ENCODE measurements at regions not wholly inside any gene's neighbourhood (a gene's known extent, or its start where the extent isn't known, plus 50 kb on each side); places are given as distances from the start of the nearest gene placed in this dataset.

- H3K27ac ChIP-seq (ENCODE audit: low read depth, low read length, poor library complexity, severe bottlenecking), result no peak overlapping the region
Observed at GRCh38 chr11:81104051-81104450, 1629.6 kb downstream of the FAM181B start.

GRCh38 chr11:81098471-81098870 is 1635.2 kb downstream of the FAM181B start:
- Histone ChIP-seq H3K9me2 (ENCODE audit: insufficient read depth, low read length) (no peaks in the 10 kb centered on the region), H4K20me1 (ENCODE audit: insufficient read depth, low read length) (no peaks in the 10 kb centered on the region), H3K79me2 (ENCODE audit: insufficient read depth, low read depth, low read length) (no peaks in the 10 kb centered on the region), H3K9me3 (ENCODE audit: low read length) (no peaks in the 10 kb centered on the region), H2AFZ (ENCODE audit: low read length) (no peak overlapping the region), H3K4me3 (ENCODE audit: low read depth, low read length, poor library complexity, severe bottlenecking) (no peak overlapping the region), H3K36me3 (ENCODE audit: insufficient read depth, low read length) (no peaks in the 10 kb centered on the region), H3K27ac (ENCODE audit: low read depth, low read length, poor library complexity, severe bottlenecking) (no peak overlapping the region), H3K4me1 (ENCODE audit: insufficient read depth, low read length, poor library complexity, severe bottlenecking) (no peaks in the 10 kb centered on the region), H3K4me2 (ENCODE audit: low read length) (no peak overlapping the region)
- no peak for DNase-seq (ENCODE audit: low spot score)
- intact Hi-C loops (cut with micrococcal nuclease; ENCODE audit: unreplicated experiment), result no loop called here
- POLR2A ChIA-PET, result no interaction called here
- CTCF ChIA-PET (ENCODE audit: unreplicated experiment), result no interaction called here
- no peak for TF ChIP-seq EZH2phosphoT487 (IDR thresholded peaks at IDR 0.05; ENCODE audit: borderline replicate concordance, low read depth, low read length)
- TF ChIP-seq CTCF (conservative IDR thresholded peaks at IDR 0.05; ENCODE audit: low read length), result no peak
- BruUV-seq (replicated peaks), result no TSS peak

More at GRCh38 chr11:81104051-81104450, 1629.6 kb downstream of the FAM181B start:
- intact Hi-C loops (cut with micrococcal nuclease; ENCODE audit: unreplicated experiment), result no loop called here
- Histone ChIP-seq H4K20me1 (ENCODE audit: insufficient read depth, low read length) (no peaks in the 10 kb centered on the region), H3K4me1 (ENCODE audit: insufficient read depth, low read length, poor library complexity, severe bottlenecking) (no peaks in the 10 kb centered on the region), H3K4me2 (ENCODE audit: low read length) (no peak overlapping the region), H3K4me3 (ENCODE audit: low read depth, low read length, poor library complexity, severe bottlenecking) (no peak overlapping the region), H3K36me3 (ENCODE audit: insufficient read depth, low read length) (no peaks in the 10 kb centered on the region), H3K79me2 (ENCODE audit: insufficient read depth, low read depth, low read length) (no peaks in the 10 kb centered on the region), H3K9me3 (ENCODE audit: low read length) (no peaks in the 10 kb centered on the region), H3K9me2 (ENCODE audit: insufficient read depth, low read length) (no peaks in the 10 kb centered on the region), H2AFZ (ENCODE audit: low read length) (no peak overlapping the region)
- no peak for DNase-seq (ENCODE audit: low spot score)
- no TSS peak for BruUV-seq (replicated peaks)
- CTCF ChIA-PET (ENCODE audit: unreplicated experiment), result no interaction called here
- POLR2A ChIA-PET, result interaction anchor here (0.8 kb wide), 1 partner anchor 10 kb away, joined by 4 read pairs; no protein-coding TSS in a partner anchor
- no peak for TF ChIP-seq CTCF (conservative IDR thresholded peaks at IDR 0.05; ENCODE audit: low read length)
- no peak for TF ChIP-seq EZH2phosphoT487 (IDR thresholded peaks at IDR 0.05; ENCODE audit: borderline replicate concordance, low read depth, low read length)

GRCh38 chr11:81092522-81092921 is 1641.1 kb downstream of the FAM181B start:
- Histone ChIP-seq H3K9me3 (ENCODE audit: low read length) (no peaks in the 10 kb centered on the region), H3K4me1 (ENCODE audit: insufficient read depth, low read length, poor library complexity, severe bottlenecking) (no peaks in the 10 kb centered on the region), H3K4me3 (ENCODE audit: low read depth, low read length, poor library complexity, severe bottlenecking) (no peak overlapping the region), H3K4me2 (ENCODE audit: low read length) (no peak overlapping the region), H3K27ac (ENCODE audit: low read depth, low read length, poor library complexity, severe bottlenecking) (no peak overlapping the region), H2AFZ (ENCODE audit: low read length) (no peak overlapping the region), H3K36me3 (ENCODE audit: insufficient read depth, low read length) (no peaks in the 10 kb centered on the region), H3K9me2 (ENCODE audit: insufficient read depth, low read length) (no peaks in the 10 kb centered on the region), H4K20me1 (ENCODE audit: insufficient read depth, low read length) (no peaks in the 10 kb centered on the region), H3K79me2 (ENCODE audit: insufficient read depth, low read depth, low read length) (no peaks in the 10 kb centered on the region)
- ChIA-PET POLR2A (interaction anchor here (0.6 to 1.3 kb wide), 2 partner anchors 10 to 111 kb away, joined by 4 read pairs; no protein-coding TSS in a partner anchor), CTCF (ENCODE audit: unreplicated experiment) (no interaction called here)
- TF ChIP-seq CTCF (conservative IDR thresholded peaks at IDR 0.05; ENCODE audit: low read length) (no peak), EZH2phosphoT487 (IDR thresholded peaks at IDR 0.05; ENCODE audit: borderline replicate concordance, low read depth, low read length) (no peak)
- intact Hi-C loops (cut with micrococcal nuclease; ENCODE audit: unreplicated experiment), result no loop called here
- no TSS peak for BruUV-seq (replicated peaks)
- no peak for DNase-seq (ENCODE audit: low spot score)
